Thymus (tissue), 11 donors: ENCODE measurements at regions not wholly inside any gene's neighbourhood (a gene's known extent, or its start where the extent isn't known, plus 50 kb on each side); places are given as distances from the start of the nearest gene placed in this dataset.
"Not testable (repeated sequence)": the region's sequence is repeated elsewhere in the genome, so short reads cannot be mapped to it uniquely, and the experiment has no call there.

Experiments used
- DNase-seq, 9 donors: peaks; one replicate each; pipeline ENCODE4 v3.0.0-alpha.2; 2013; ENCODE audit warnings: low spot score in 9 of 9, low read depth in 6 of 9, missing footprints in 1 of 9
- H3K27ac ChIP-seq, 2 donors: one replicate each; pipeline ENCODE4 v1.5.1; 2013; ENCODE audit warnings: control low read depth in 1 of 2, low read depth in 1 of 2, low read length in 1 of 2, mild to moderate bottlenecking in 1 of 2, moderate library complexity in 1 of 2
- H3K27me3 ChIP-seq, 2 donors: one replicate each; pipeline ENCODE4 v1.5.1; 2013; ENCODE audit warnings: low read length in 1 of 2; ENCODE audit not compliant: control insufficient read depth in 2 of 2, insufficient read depth in 1 of 2
- H3K36me3 ChIP-seq, 2 donors: one replicate each; pipeline ENCODE4 v1.5.1; 2013; ENCODE audit warnings: low read length in 1 of 2, mild to moderate bottlenecking in 1 of 2, moderate library complexity in 1 of 2; ENCODE audit not compliant: control insufficient read depth in 2 of 2, insufficient read depth in 2 of 2
- H3K4me1 ChIP-seq, 2 donors: one replicate each; pipeline ENCODE4 v1.5.1; 2013; ENCODE audit warnings: low read length in 2 of 2; ENCODE audit not compliant: control insufficient read depth in 2 of 2, insufficient read depth in 2 of 2
- H3K4me3 ChIP-seq, 2 donors: one replicate each; pipeline ENCODE4 v1.5.1; 2013; ENCODE audit warnings: low read length in 2 of 2, control low read depth in 1 of 2, mild to moderate bottlenecking in 1 of 2
- H3K9me3 ChIP-seq, 2 donors: one replicate each; pipeline ENCODE4 v1.5.1; 2013; ENCODE audit warnings: low read length in 1 of 2, mild to moderate bottlenecking in 1 of 2; ENCODE audit not compliant: control insufficient read depth in 2 of 2, insufficient read depth in 1 of 2
- WGBS: extraction: QIAGEN DNeasy Blood & Tissue Kit; methylation state at CpG from one replicate; pipeline ENCODE4 v1.1.7; 2013; 5-methylcytosine and 5-hydroxymethylcytosine counted together
- donor health status: healthy.

DNA sequence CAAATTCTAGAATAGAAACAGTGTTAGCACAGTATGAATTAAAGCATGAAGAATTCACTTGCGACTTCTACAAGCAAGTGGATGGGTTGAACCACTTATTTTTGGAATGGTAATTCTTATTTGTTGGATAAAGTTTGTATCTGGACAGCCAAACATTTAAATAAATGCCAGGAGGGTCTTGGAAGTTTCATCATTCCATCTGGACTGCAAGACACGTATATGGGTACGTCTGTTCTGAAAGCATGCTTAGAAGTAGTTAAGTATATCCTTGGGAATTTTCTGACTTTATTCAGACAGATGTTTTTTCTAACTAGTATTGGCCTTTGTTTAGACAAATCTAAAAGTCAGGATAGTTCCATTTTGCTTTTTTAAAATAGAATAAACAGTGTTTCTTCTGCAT lies 77.5 kb upstream of the CASK start:
- Histone ChIP-seq H3K27ac (no peak overlapping the region), H3K9me3 (no peaks in the 10 kb centered on the region), H3K36me3 (no peaks in the 10 kb centered on the region), H3K4me3 (no peak overlapping the region), H3K27me3 (no peaks in the 10 kb centered on the region), H3K4me1 (no peaks in the 10 kb centered on the region)
- 95% methylated on average over 3 of the region's 3 CpGs for WGBS
- DNase-seq, result no peak

DNA sequence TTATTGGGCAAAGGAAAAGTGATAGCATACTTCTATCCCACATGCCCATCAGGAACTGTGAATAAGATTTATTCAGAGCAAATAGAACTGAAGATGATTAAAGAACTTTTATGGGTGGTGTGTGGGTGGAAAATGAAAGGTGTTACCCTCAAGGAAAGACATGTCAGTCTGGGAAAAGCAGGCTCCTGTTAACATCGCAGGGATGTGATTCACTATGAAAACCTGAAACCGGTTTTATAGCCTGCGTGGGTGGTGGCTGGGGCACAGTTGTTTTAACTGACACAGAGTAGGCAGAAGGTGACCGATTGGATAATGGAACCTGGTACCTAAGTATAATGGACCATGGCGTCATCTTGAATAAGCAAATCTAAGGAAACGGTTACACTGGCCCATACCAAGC lies 61.3 kb upstream of the CASK start:
- H3K27me3 ChIP-seq, result no peaks in the 10 kb centered on the region
- no peak overlapping the region for H3K4me3 ChIP-seq
- H3K36me3 ChIP-seq, result no peaks in the 10 kb centered on the region
- DNase-seq, result no peak
- H3K4me1 ChIP-seq, result no peaks in the 10 kb centered on the region
- H3K27ac ChIP-seq, result no peak overlapping the region
- no peaks in the 10 kb centered on the region for H3K9me3 ChIP-seq
- WGBS, result 96% methylated on average over 6 of the region's 6 CpGs

DNA sequence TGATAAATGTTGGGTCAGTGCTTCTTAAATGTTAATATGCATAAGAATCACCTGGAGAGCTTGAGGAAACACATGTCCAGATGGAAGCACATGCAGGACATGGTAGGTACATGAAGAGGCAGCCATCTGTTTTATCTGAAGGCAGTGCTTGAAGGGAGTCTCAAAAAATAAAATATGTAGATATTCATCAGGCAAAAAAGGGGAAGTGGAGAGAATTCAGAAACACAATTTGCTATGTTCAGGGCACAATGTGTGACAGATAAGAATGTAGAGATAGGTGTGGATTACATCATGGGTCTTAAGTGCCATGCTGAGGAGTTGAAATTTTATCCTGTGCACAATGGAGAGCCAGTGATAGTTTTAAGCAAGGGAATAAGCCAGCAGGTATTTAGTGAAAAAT lies 59.6 kb upstream of the CASK start:
- DNase-seq, result no peak
- Histone ChIP-seq H3K4me3 (no peak overlapping the region), H3K4me1 (no peaks in the 10 kb centered on the region), H3K9me3 (no peaks in the 10 kb centered on the region), H3K36me3 (no peaks in the 10 kb centered on the region), H3K27me3 (no peaks in the 10 kb centered on the region), H3K27ac (no peak overlapping the region)

DNA sequence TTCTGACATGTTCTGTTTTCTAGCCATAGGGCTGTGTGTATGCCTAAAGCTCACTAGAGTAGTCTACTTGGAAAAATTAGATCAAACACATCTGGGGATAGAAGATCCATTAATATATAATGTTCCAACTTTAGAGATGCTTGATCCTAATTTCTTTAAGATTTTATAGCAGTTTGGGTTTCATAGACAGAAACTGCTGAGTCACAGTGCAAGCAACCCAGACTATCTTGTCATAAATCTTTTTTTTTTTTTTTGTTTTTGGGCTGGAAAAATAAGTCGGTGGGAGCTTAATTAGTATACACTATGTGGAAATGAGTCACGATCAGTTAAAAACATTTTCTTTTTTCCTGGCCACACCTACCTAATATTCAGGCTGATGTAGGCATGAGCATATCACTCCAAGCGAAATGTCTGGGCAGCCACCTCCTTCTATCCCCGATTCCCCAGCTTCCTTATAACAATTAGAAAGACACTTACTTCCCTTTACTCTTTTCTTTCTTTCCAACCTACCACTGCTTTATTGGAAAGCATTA lies 58.2 kb upstream of the CASK start:
- H3K27ac ChIP-seq, result no peak overlapping the region
- WGBS, result 67% methylated on average over 4 of the region's 4 CpGs
- no peak for DNase-seq
- no peaks in the 10 kb centered on the region for H3K27me3 ChIP-seq
- H3K9me3 ChIP-seq, result no peaks in the 10 kb centered on the region
- no peak overlapping the region for H3K4me3 ChIP-seq
- no peaks in the 10 kb centered on the region for H3K36me3 ChIP-seq
- no peaks in the 10 kb centered on the region for H3K4me1 ChIP-seq

DNA sequence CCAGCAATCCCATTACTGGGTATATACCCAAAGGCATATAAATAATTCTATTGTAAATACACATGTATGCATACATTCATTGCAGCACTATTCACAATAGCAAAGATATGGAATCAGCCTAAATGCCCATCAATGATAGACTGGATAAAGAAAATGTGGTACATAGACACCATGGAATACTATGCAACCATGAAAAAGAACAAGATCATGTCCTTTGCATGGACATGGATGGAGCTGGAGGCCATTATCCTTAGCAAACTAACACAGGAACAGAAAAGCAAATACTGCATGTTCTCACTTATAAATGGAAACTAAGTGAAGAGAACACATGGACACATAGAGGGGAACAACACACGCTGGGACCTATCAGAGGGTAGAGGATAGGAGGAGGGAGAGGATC lies 51.3 kb upstream of the CASK start:
- H3K27ac ChIP-seq, DNase-seq, H3K4me1 ChIP-seq, H3K4me3 ChIP-seq, H3K27me3 ChIP-seq, H3K9me3 ChIP-seq, H3K36me3 ChIP-seq: not testable (repeated sequence)
- WGBS, result 100% methylated on average over 1 of the region's 1 CpG

DNA sequence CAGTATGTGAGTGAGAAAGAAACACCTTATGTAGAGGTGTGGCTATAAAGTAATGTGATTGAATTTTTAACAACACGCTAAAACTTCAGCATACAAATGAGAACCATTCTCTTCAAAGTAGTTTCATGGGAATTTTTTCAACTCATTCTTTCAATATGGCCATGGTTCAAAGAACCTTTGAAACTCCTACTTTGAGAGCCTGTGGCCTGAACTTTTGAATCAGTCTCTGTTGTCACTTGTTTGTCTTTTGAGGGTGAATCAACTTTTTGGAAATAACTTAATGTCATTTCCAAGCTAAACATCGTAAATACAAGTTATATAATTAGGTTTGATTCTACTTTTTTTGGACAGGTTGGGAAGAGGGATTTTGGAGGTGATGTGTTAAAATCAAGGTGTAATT lies 49.9 kb upstream of the CASK start:
- Histone ChIP-seq H3K4me3 (no peak overlapping the region), H3K36me3 (no peaks in the 10 kb centered on the region), H3K9me3 (no peaks in the 10 kb centered on the region), H3K4me1 (no peaks in the 10 kb centered on the region), H3K27ac (no peak overlapping the region), H3K27me3 (no peaks in the 10 kb centered on the region)
- no peak for DNase-seq
- WGBS, result 92% methylated on average over 2 of the region's 2 CpGs
